ENCODE measurements at regions not wholly inside any gene's neighbourhood (a gene's known extent, or its start where the extent isn't known, plus 50 kb on each side); places are given as distances from the start of the nearest gene placed in this dataset.
"Not testable (repeated sequence)": the region's sequence is repeated elsewhere in the genome, so short reads cannot be mapped to it uniquely, and the experiment has no call there.

- Mint-ChIP-seq H3K4me3 (no peak overlapping the region), H3K27me3 (ENCODE audit: low read depth) (no peaks in the 10 kb centered on the region), H3K36me3 (ENCODE audit: low read depth) (no peaks in the 10 kb centered on the region), H3K4me1 (ENCODE audit: low read depth) (no peaks in the 10 kb centered on the region), H3K27ac (no peak overlapping the region), H3K9me3 (ENCODE audit: insufficient read depth) (no peaks in the 10 kb centered on the region)
- no peak for ATAC-seq
- DNase-seq, result no peak
- CTCF ChIA-PET, result no interaction called here
- POLR2A ChIA-PET, result no interaction called here
Observed at GRCh38 chr5:163245584-163245983, 191.8 kb upstream of the CCNG1 start.

DNA sequence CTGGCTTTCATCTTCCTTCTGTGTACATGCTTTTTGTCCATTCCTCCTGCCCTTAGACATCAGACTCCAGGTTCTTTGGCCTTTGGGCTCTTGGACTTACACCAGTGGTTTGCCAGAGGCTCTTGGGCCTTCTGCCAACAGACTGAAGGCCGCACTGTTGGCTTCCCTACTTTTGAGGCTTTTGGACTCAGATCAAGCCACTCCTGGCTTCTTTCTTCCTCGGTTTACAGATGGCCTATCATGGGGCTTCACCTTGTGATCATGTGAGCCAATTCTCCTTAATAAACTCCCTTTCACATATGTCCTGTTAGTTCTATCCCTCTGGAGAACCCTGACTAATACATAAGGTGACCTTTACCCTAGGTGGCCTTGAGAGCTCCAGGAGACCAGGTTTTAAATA, 189.1 kb upstream of the CCNG1 start:
- Mint-ChIP-seq H3K9me3 (ENCODE audit: insufficient read depth) (no peaks in the 10 kb centered on the region), H3K4me1 (ENCODE audit: low read depth) (no peaks in the 10 kb centered on the region), H3K27me3 (ENCODE audit: low read depth) (no peaks in the 10 kb centered on the region), H3K36me3 (ENCODE audit: low read depth) (no peaks in the 10 kb centered on the region), H3K4me3 (no peak overlapping the region), H3K27ac (no peak overlapping the region)
- no peak for ATAC-seq
- ChIA-PET CTCF (no interaction called here), POLR2A (no interaction called here)
- DNase-seq, result no peak

GRCh38 chr5:163248871-163249270, 188.5 kb upstream of the CCNG1 start:
- H3K9me3 Mint-ChIP-seq (ENCODE audit: insufficient read depth), result no peaks in the 10 kb centered on the region
- ATAC-seq (no peak), DNase-seq (no peak)
- no peaks in the 10 kb centered on the region for H3K27me3 Mint-ChIP-seq (ENCODE audit: low read depth)
- no peaks in the 10 kb centered on the region for H3K36me3 Mint-ChIP-seq (ENCODE audit: low read depth)
- no peak overlapping the region for H3K4me3 Mint-ChIP-seq
- no peaks in the 10 kb centered on the region for H3K4me1 Mint-ChIP-seq (ENCODE audit: low read depth)
- ChIA-PET POLR2A (no interaction called here), CTCF (no interaction called here)
- no peak overlapping the region for H3K27ac Mint-ChIP-seq

- no peak for DNase-seq
- no peak overlapping the region for H3K27ac Mint-ChIP-seq
- H3K4me1 Mint-ChIP-seq (ENCODE audit: low read depth), result no peaks in the 10 kb centered on the region
- no peaks in the 10 kb centered on the region for H3K27me3 Mint-ChIP-seq (ENCODE audit: low read depth)
- ChIA-PET CTCF (no interaction called here), POLR2A (no interaction called here)
- ATAC-seq, result no peak
- H3K36me3 Mint-ChIP-seq (ENCODE audit: low read depth), result no peaks in the 10 kb centered on the region
- H3K4me3 Mint-ChIP-seq, result no peak overlapping the region
- H3K9me3 Mint-ChIP-seq (ENCODE audit: insufficient read depth), result no peaks in the 10 kb centered on the region
Observed at GRCh38 chr5:163252950-163253349, 184.4 kb upstream of the CCNG1 start.

DNA sequence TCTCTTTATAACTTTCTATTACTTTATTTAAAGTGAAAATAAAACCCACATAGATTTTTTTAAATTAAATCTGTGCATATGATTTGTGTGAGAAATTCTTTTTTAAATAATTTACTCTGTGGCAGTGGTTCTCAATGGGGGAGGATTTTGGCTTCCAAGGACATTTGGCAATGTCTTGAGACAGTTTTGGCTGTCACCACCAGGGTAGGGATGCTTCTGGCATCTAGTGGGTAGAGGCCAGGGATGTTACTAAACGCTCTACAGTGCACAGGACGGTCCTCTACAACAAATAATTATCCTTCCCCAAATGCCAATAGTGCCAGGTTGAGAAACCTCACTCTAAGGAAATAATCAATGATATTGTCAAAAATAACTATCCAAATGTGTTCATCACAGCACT, 177.9 kb upstream of the CCNG1 start:
- Mint-ChIP-seq H3K27me3 (ENCODE audit: low read depth) (no peaks in the 10 kb centered on the region), H3K27ac (no peak overlapping the region), H3K4me3 (no peak overlapping the region), H3K9me3 (ENCODE audit: insufficient read depth) (no peaks in the 10 kb centered on the region), H3K4me1 (ENCODE audit: low read depth) (no peaks in the 10 kb centered on the region), H3K36me3 (ENCODE audit: low read depth) (no peaks in the 10 kb centered on the region)
- DNase-seq (no peak), ATAC-seq (no peak)
- ChIA-PET CTCF (no interaction called here), POLR2A (no interaction called here)

- ChIA-PET CTCF (no interaction called here), POLR2A (no interaction called here)
- H3K27me3 Mint-ChIP-seq (ENCODE audit: low read depth), result no peaks in the 10 kb centered on the region
- DNase-seq, result no peak
- H3K4me3 Mint-ChIP-seq, result no peak overlapping the region
- no peaks in the 10 kb centered on the region for H3K4me1 Mint-ChIP-seq (ENCODE audit: low read depth)
- no peaks in the 10 kb centered on the region for H3K36me3 Mint-ChIP-seq (ENCODE audit: low read depth)
- H3K27ac Mint-ChIP-seq, result no peak overlapping the region
- no peak for ATAC-seq
- no peaks in the 10 kb centered on the region for H3K9me3 Mint-ChIP-seq (ENCODE audit: insufficient read depth)
Observed at GRCh38 chr5:163260471-163260870, 176.9 kb upstream of the CCNG1 start.

DNA sequence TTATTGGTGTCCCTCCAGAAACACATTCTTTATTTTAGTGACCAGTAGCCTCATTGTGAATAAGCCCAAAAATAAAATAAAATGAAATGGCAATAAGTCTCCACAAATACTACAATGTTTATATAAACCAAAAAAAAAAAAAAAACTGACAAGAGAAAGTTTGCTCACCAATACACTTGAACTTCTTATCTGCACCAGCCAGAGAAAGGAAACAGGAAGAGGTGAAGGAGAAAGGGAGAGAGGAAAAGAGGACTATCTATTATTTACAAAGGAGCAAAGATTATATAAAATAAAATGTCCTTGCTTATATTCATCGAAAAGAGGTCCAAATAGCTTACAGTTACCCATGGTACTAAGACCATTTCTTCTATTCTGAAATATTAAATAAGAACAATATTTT, 176.4 kb upstream of the CCNG1 start:
- no peak for ATAC-seq
- CTCF ChIA-PET, result no interaction called here

GRCh38 chr5:163261647-163262269, 175.6 kb upstream of the CCNG1 start:
- H3K27me3 Mint-ChIP-seq (ENCODE audit: low read depth), result no peaks in the 10 kb centered on the region
- H3K4me1 Mint-ChIP-seq (ENCODE audit: low read depth), result no peaks in the 10 kb centered on the region
- H3K27ac Mint-ChIP-seq, result no peak overlapping the region
- CTCF ChIA-PET, result no interaction called here
- H3K36me3 Mint-ChIP-seq (ENCODE audit: low read depth), result no peaks in the 10 kb centered on the region
- POLR2A ChIA-PET, result no interaction called here
- no peak for ATAC-seq
- DNase-seq, result no peak
- no peaks in the 10 kb centered on the region for H3K9me3 Mint-ChIP-seq (ENCODE audit: insufficient read depth)
- no peak overlapping the region for H3K4me3 Mint-ChIP-seq

More for the DNA sequence above, 176.4 kb upstream of the CCNG1 start:
- POLR2A ChIA-PET, result no interaction called here
- no peak for DNase-seq
- Mint-ChIP-seq H3K36me3 (ENCODE audit: low read depth) (no peaks in the 10 kb centered on the region), H3K4me1 (ENCODE audit: low read depth) (no peaks in the 10 kb centered on the region), H3K9me3 (ENCODE audit: insufficient read depth) (no peaks in the 10 kb centered on the region), H3K4me3 (no peak overlapping the region), H3K27me3 (ENCODE audit: low read depth) (no peaks in the 10 kb centered on the region), H3K27ac (no peak overlapping the region)

DNA sequence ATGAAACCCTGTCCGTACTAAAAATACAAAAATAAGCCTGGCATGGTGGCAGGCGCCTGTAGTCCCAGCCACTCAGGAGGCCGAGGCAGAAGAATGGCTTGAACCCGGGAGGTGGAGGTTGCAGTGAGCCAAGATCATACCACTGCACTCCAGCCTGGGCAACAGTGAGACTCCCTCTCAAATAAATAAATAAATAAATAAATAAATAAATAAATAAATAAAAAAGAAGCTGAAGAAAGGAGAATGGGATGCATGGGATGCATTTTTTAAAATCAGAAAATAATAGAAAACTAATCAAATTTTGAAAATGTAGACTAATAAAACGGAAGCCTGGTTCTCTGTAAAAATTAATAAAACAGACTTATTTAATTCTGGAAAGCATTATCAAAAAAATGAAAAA, 171.1 kb upstream of the CCNG1 start:
- ATAC-seq; H3K4me3 Mint-ChIP-seq; H3K27me3 Mint-ChIP-seq (ENCODE audit: low read depth); POLR2A ChIA-PET; H3K4me1 Mint-ChIP-seq (ENCODE audit: low read depth); CTCF ChIA-PET; H3K9me3 Mint-ChIP-seq (ENCODE audit: insufficient read depth); DNase-seq; H3K36me3 Mint-ChIP-seq (ENCODE audit: low read depth); H3K27ac Mint-ChIP-seq: not testable (repeated sequence)

- CTCF ChIA-PET, result no interaction called here
Observed at GRCh38 chr5:163269624-163270023, 167.8 kb upstream of the CCNG1 start.

GRCh38 chr5:163276466-163276865, 160.9 kb upstream of the CCNG1 start:
- Mint-ChIP-seq H3K9me3 (ENCODE audit: insufficient read depth) (no peaks in the 10 kb centered on the region), H3K27me3 (ENCODE audit: low read depth) (no peaks in the 10 kb centered on the region), H3K4me1 (ENCODE audit: low read depth) (no peaks in the 10 kb centered on the region), H3K36me3 (ENCODE audit: low read depth) (no peaks in the 10 kb centered on the region), H3K27ac (no peak overlapping the region), H3K4me3 (no peak overlapping the region)
- POLR2A ChIA-PET, result no interaction called here
- DNase-seq, result no peak
- ATAC-seq, result no peak
- CTCF ChIA-PET, result no interaction called here

More at GRCh38 chr5:163269624-163270023, 167.8 kb upstream of the CCNG1 start:
- ATAC-seq (no peak), DNase-seq (no peak)
- Mint-ChIP-seq H3K4me3 (no peak overlapping the region), H3K4me1 (ENCODE audit: low read depth) (no peaks in the 10 kb centered on the region), H3K36me3 (ENCODE audit: low read depth) (no peaks in the 10 kb centered on the region), H3K27ac (no peak overlapping the region), H3K27me3 (ENCODE audit: low read depth) (no peaks in the 10 kb centered on the region), H3K9me3 (ENCODE audit: insufficient read depth) (no peaks in the 10 kb centered on the region)
- POLR2A ChIA-PET, result no interaction called here

DNA sequence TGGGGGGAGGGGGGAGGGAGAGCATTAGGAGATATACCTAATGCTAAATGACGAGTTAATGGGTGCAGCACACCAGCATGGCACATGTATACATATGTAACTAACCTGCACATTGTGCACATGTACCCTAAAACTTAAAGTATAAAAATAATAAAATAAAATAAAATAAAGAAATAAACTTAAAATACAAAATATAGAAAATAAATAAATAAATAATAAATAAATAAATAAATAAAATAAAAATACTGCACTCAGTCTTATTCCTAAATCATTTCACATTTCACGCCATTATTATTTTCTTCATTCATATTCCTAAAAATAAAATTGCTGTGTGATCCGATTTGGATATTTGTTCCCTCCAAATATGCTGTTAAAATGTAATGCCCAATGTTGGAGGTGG, 156.5 kb upstream of the CCNG1 start:
- H3K4me3 Mint-ChIP-seq; CTCF ChIA-PET; POLR2A ChIA-PET; DNase-seq; H3K9me3 Mint-ChIP-seq (ENCODE audit: insufficient read depth); H3K4me1 Mint-ChIP-seq (ENCODE audit: low read depth); H3K36me3 Mint-ChIP-seq (ENCODE audit: low read depth); H3K27ac Mint-ChIP-seq; H3K27me3 Mint-ChIP-seq (ENCODE audit: low read depth); ATAC-seq: not testable (repeated sequence)

- Mint-ChIP-seq H3K4me1 (ENCODE audit: low read depth) (no peaks in the 10 kb centered on the region), H3K27ac (no peak overlapping the region)
- POLR2A ChIA-PET, result no interaction called here
Observed at GRCh38 chr5:163281512-163281911, 155.9 kb upstream of the CCNG1 start.

More at GRCh38 chr5:163281512-163281911, 155.9 kb upstream of the CCNG1 start:
- no peak for DNase-seq
- no peak overlapping the region for H3K4me3 Mint-ChIP-seq
- CTCF ChIA-PET, result no interaction called here
- no peaks in the 10 kb centered on the region for H3K27me3 Mint-ChIP-seq (ENCODE audit: low read depth)
- no peaks in the 10 kb centered on the region for H3K36me3 Mint-ChIP-seq (ENCODE audit: low read depth)
- no peaks in the 10 kb centered on the region for H3K9me3 Mint-ChIP-seq (ENCODE audit: insufficient read depth)
- ATAC-seq, result no peak

Measured in activated CD8-positive, alpha-beta T cell treated with anti-CD3 and anti-CD28 coated beads, Interleukin-2, amount 10 ng/mL, durations not matched to agents 7 days and 5 days (primary cell).